Effector memory CD8-positive, alpha-beta T cell (primary cell): ENCODE measurements at regions not wholly inside any gene's neighbourhood (a gene's known extent, or its start where the extent isn't known, plus 50 kb on each side); places are given as distances from the start of the nearest gene placed in this dataset.

Source experiments
- ATAC-seq: fragments of 150-1000 bp; cut with Tn5 transposase; replicated peaks from 2 replicates; pipeline ENCODE4 v1.10.0; 2021; ENCODE audit warnings: mild to moderate bottlenecking, moderate library complexity
- DNase-seq, 3 experiments: peaks; one replicate each; pipeline ENCODE4 v3.0.0; 2021
- H3K27ac Mint-ChIP-seq, 2 donors: one replicate each; pipeline ENCODE4 v1.8.0; 2022; ENCODE audit warnings: mild to moderate bottlenecking in 2 of 2, mixed read lengths in 2 of 2, moderate library complexity in 2 of 2
- H3K27me3 Mint-ChIP-seq, 2 donors: one replicate each; pipeline ENCODE4 v1.8.0; 2022; ENCODE audit warnings: mixed read lengths in 2 of 2
- H3K36me3 Mint-ChIP-seq: one replicate; pipeline ENCODE4 v1.8.0; 2022; ENCODE audit warnings: mild to moderate bottlenecking, moderate library complexity, mixed read lengths; ENCODE audit not compliant: insufficient read depth
- H3K4me1 Mint-ChIP-seq, 2 donors: one replicate each; pipeline ENCODE4 v1.8.0; 2022; ENCODE audit warnings: low read depth in 2 of 2, mixed read lengths in 2 of 2
- H3K4me3 Mint-ChIP-seq, 2 donors: one replicate each; pipeline ENCODE4 v1.8.0; 2022; ENCODE audit warnings: mild to moderate bottlenecking in 2 of 2, mixed read lengths in 2 of 2, moderate library complexity in 2 of 2
- H3K9me3 Mint-ChIP-seq, 2 donors: one replicate each; pipeline ENCODE4 v1.8.0; 2022; ENCODE audit warnings: mixed read lengths in 2 of 2

DNA sequence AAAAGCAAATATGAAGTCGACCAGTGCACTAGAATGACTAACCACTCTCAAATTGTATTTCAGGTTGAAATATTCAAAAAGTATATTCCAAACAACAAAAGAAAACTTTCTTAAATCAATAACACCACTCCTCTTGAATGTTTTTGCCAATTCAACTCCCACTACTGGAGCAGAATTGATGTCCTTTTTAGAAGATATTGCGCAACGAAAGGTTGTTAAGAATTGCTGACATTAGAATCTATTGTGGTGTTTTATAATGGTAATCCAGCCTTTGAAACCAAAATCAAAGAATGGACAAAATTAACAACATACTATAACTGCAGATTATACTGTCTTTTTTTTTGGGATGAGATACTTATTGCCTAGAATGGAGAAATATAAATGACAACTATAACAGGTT lies 331.3 kb downstream of the GRXCR1 start:
- H3K4me3 Mint-ChIP-seq = no peak overlapping the region

DNA sequence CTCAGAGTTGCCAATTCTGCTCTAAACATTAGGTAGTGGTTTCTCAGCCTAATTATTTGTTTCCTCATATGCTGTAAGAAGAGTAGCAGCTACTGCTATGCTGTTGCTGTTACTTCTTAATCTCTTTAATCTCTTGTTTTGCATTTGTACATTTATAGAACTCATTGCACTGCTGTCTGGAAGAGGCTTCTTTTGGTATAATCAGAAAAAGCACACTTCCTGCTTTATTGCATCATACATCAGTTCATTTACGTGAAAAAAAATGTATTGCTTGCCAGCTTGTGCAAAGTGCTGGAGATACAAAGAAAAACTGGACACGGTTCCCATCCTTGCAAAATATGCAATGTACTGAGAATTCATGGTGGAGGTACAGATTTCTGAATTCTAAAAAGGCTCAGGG lies 332.0 kb downstream of the GRXCR1 start:
- Mint-ChIP-seq H3K27me3 (no peaks in the 10 kb centered on the region), H3K9me3 (peaks cover 7 to 21% of the 10 kb centered on the region in 2 donors), H3K36me3 (no peaks in the 10 kb centered on the region), H3K4me3 (no peak overlapping the region), H3K4me1 (no peaks in the 10 kb centered on the region), H3K27ac (no peak overlapping the region)
- ATAC-seq (no peak), DNase-seq (no peak)

More for the DNA sequence above, 331.3 kb downstream of the GRXCR1 start:
- Mint-ChIP-seq H3K27me3 (no peaks in the 10 kb centered on the region), H3K27ac (no peak overlapping the region), H3K9me3 (peaks cover 7 to 21% of the 10 kb centered on the region in 2 donors), H3K4me1 (no peaks in the 10 kb centered on the region), H3K36me3 (no peaks in the 10 kb centered on the region)
- ATAC-seq = no peak
- DNase-seq = no peak

DNA sequence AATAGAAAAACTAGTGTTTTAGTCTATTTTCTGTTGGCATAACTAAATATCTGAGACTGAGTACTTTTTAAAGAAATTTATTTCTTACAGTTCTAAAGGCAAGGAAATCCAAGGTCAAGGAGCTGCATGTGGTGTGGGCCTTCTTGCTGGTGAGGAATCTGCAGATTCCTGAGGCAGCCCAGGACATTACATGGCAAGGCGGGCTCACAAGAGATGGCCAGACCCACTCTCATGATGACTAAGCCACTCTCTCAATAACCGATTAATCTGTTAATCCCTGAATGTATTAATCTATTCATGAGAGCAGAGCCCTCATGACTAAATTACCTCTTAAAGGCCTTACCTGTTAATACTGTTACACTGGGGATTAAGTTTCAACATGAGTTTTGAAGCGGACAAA lies 340.8 kb downstream of the GRXCR1 start:
- Mint-ChIP-seq H3K27me3 (no peaks in the 10 kb centered on the region), H3K4me3 (no peak overlapping the region), H3K27ac (no peak overlapping the region), H3K4me1 (no peaks in the 10 kb centered on the region), H3K9me3 (peaks cover 0 to 1% of the 10 kb centered on the region in 2 donors), H3K36me3 (no peaks in the 10 kb centered on the region)
- no peak for ATAC-seq
- DNase-seq = no peak

DNA sequence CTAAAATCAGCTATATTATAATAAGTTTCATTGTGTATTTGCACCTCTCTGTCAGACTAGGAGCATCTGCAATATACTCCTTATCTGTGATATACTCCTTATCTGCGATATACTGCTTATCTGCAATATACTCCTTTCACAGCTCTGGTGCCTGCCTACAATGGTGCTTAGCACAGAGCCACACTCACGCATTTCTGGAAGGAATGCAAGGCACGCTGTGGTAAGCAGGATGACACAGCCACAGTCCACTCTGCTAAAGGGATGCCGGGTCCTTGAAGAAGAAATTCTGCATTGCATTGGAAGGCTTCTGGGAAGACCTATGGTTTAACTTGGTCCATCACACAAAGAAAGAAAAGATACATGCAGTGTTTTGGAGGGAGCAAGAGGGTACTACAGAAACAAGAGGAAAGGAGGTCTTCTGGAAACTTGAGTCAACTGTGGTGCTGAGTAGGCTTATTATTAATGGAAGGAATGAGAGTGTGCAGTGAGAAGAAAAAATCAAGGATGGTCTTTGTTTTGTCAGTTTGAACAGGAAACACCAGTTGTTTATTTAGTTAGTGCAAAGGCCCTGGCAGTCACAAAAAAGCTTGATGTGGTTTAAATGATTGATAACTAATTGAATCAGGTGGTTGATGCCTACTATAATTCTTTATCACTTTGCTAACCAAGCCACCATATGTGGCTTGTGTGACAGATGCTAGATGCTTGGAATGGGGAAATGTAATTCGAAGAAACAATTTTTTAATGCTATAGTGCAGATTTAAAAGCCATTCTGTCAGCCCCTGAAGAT lies 342.3 kb downstream of the GRXCR1 start:
- no peaks in the 10 kb centered on the region for H3K27me3 Mint-ChIP-seq

DNA sequence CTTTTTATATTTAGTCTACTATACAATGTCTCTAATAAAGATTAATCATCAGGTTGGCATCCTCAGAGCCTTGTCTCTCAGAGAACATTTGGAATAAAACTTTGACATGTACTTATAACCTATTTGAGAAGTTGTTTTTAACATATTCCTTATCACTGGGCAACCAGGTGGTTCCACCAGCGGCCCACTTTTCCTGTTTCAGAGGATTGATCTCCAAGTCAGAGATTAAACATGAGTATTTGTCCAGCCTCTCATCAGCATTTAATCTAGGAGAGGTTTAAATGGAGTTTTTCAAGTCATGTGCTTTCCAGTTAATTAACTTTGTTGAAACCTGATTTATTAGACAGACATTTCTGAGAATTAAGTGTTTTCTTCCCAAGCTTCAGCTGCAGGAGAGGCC lies 345.5 kb downstream of the GRXCR1 start:
- Mint-ChIP-seq H3K27me3 (no peaks in the 10 kb centered on the region), H3K4me1 (no peaks in the 10 kb centered on the region), H3K4me3 (no peak overlapping the region), H3K36me3 (no peaks in the 10 kb centered on the region), H3K9me3 (peaks cover 5 to 6% of the 10 kb centered on the region in 2 donors), H3K27ac (no peak overlapping the region)
- DNase-seq (no peak), ATAC-seq (no peak)

More for the DNA sequence above, 342.3 kb downstream of the GRXCR1 start:
- Mint-ChIP-seq H3K4me3 (no peak overlapping the region), H3K27ac (no peak overlapping the region), H3K9me3 (peaks cover 0 to 6% of the 10 kb centered on the region in 2 donors), H3K36me3 (no peaks in the 10 kb centered on the region), H3K4me1 (no peaks in the 10 kb centered on the region)
- DNase-seq (no peak), ATAC-seq (no peak)

DNA sequence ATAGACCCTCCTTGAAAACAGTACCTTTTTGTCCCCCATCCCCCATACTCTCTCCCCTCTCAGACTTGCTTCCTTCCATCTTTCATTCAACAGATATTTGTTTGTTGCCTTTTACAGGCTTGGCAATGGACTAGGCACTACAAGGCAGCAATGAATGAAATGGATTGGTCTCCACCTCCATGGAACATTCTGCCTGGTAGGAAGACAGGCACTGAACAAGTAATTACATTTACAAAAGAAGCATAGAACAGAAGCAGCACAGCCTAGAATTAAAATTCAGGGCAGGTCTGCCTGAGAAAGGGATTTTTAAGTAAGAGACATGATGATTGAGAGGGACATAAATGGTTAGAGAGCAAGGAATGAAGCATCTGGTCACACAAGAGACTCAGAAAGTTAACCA lies 346.1 kb downstream of the GRXCR1 start:
- Mint-ChIP-seq H3K4me3 (no peak overlapping the region), H3K27ac (no peak overlapping the region), H3K27me3 (no peaks in the 10 kb centered on the region), H3K36me3 (no peaks in the 10 kb centered on the region), H3K4me1 (no peaks in the 10 kb centered on the region), H3K9me3 (peaks cover 6 to 7% of the 10 kb centered on the region in 2 donors)
- ATAC-seq (no peak), DNase-seq (no peak)

DNA sequence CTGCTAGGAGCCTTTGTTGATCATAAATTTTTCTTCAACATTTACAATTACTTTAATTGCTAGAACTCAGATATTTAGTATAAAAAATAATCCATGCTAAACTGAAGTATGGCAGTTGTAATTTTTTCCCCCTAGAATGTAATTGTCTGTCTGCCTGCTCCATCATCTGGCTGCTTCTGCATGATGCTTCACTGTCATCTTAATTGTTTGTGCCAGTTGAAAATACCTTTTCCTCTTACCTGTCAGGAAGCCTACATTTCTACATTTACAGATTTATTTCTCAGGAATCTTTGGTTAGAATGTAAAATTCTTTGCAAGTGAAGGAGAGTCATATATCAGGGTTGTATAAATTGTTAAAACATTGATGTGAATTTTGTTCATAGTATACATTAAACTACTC lies 348.6 kb downstream of the GRXCR1 start:
- no peak overlapping the region for H3K4me3 Mint-ChIP-seq
- H3K4me1 Mint-ChIP-seq = no peaks in the 10 kb centered on the region
- H3K9me3 Mint-ChIP-seq = peaks cover 6 to 7% of the 10 kb centered on the region in 2 donors
- no peaks in the 10 kb centered on the region for H3K36me3 Mint-ChIP-seq
- no peak for ATAC-seq
- H3K27ac Mint-ChIP-seq = no peak overlapping the region
- no peak for DNase-seq
- H3K27me3 Mint-ChIP-seq = no peaks in the 10 kb centered on the region

DNA sequence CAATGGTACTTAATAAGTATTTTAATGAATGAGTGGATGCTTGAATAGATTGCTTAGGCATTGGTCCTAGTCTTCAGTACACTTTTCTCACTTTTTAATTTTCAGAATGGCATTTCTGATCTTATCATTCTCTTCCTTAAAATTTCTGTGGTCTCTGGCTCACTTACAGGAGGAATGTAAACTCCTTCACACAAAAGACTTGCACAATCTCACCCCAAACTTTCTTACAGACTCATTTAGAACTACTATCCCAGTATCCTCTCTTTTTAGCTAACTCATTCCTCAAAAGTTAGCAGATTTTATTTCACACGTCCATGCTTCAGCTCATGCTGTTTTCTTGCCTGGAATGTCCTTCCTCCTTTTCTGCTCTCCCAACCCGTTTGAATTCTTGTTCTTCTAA lies 350.1 kb downstream of the GRXCR1 start:
- no peak for ATAC-seq
- H3K27me3 Mint-ChIP-seq = no peaks in the 10 kb centered on the region
- no peaks in the 10 kb centered on the region for H3K36me3 Mint-ChIP-seq
- H3K4me3 Mint-ChIP-seq = no peak overlapping the region
- no peak overlapping the region for H3K27ac Mint-ChIP-seq
- H3K9me3 Mint-ChIP-seq = peaks cover 12 to 13% of the 10 kb centered on the region in 2 donors
- H3K4me1 Mint-ChIP-seq = no peaks in the 10 kb centered on the region
- no peak for DNase-seq

DNA sequence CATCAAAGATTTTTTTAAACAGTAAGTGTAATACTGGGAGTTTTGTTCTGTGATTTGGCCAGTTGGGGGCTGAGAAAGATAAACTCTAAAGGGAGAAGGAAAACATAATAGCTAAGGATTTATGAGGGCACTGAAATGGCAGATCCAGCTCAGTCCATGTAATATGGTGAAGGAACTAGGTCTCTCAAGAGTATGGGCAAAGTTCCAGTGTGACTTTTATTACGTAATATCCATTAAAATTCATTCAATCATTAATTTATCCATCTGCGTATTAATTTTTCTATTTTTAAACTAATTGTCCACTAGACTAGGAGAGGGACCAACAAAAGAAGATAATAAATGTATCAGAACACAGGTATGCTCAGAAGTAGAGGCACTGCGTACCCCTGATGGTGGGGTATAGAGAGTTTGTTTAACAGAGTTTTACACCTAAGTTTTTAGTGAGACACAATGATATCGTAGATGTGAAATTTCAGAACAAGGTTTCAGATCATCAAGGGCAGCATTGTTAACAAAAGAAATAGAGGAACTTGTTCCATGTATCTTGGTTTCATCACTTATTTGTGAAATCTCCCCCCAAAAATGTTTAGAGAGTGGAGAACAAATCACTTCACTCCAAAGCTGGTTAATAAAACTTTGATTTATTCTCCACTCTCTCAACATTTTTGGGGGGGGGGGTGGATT lies 351.1 kb downstream of the GRXCR1 start:
- H3K27ac Mint-ChIP-seq = no peak overlapping the region
- no peaks in the 10 kb centered on the region for H3K36me3 Mint-ChIP-seq

DNA sequence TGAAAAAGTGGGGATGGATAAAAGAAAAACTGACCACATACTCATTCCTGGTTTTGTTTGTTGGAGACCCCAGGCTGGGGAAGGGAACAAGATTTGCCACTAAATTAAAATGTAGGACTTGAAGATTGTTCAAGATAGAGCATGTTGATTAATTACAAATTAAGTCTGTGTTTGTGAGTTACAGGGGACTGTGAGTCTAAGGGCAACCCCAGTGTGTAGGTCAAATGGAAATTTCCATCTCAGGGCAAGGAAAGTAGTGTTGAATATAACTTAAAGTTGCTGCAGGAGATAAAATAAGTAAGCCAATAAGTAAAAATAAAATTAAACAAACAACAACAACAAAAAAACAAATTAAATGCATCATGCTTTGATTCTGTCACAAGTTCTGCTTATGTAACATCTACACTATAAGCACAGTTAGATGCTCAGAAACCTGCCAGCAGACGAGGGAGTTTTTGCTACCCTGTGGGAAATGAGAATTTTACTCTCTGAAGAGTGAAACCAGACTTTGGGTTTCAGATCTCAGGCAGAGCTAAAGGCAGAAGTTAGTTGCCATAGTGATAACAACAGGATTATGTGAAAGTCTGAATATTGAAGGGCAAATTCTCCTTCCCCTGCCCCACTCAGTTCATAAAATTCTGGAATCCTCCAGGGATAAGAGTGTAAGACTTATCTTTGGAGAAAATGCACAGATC lies 352.3 kb downstream of the GRXCR1 start:
- Mint-ChIP-seq H3K4me3 (no peak overlapping the region), H3K4me1 (no peaks in the 10 kb centered on the region), H3K9me3 (peaks cover 9 to 21% of the 10 kb centered on the region in 2 donors), H3K27ac (no peak overlapping the region), H3K27me3 (no peaks in the 10 kb centered on the region), H3K36me3 (no peaks in the 10 kb centered on the region)
- ATAC-seq (no peak), DNase-seq (no peak)

More for the DNA sequence above, 351.1 kb downstream of the GRXCR1 start:
- Mint-ChIP-seq H3K27me3 (no peaks in the 10 kb centered on the region), H3K4me3 (no peak overlapping the region), H3K9me3 (peaks cover 12 to 13% of the 10 kb centered on the region in 2 donors), H3K4me1 (no peaks in the 10 kb centered on the region)
- ATAC-seq (no peak), DNase-seq (no peak)

DNA sequence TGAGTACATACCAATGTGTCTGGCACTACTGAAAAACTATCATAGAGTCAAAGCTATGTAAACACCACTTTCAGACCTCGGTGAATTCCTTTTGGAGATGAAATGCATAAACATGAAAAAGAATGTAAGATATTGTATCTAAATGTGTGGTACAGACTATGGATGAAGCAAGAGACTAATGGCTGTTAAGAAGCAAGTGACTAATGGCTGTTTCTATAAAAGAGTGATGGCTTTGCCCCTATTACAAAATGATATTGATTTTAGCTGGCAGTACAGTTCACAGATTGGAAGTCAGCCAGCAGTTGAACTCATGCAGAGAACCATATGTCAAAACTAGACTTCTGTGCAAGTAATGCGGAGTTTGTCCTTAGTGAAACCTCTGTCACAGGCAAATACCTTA lies 359.3 kb downstream of the GRXCR1 start:
- DNase-seq (no peak), ATAC-seq (no peak)

DNA sequence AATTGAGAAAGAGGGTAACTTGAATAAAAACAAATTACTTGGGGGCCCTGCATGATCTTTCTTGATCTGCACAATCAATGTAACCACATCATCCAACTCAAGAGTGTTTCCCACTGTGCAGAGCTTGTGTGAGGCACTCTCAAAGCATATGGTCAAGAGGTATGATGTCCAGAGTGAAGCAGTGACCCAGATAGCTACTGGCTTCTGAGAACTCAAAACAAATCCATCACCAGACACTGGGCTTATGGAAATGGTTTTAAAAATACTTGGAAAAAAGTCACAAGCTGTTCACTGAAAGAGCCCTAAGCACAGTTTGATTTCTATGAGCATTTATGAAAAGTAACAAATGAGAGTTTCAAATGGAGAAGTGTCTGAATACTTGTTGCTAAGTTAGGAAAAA lies 361.0 kb downstream of the GRXCR1 start:
- no peak overlapping the region for H3K4me3 Mint-ChIP-seq
- no peak overlapping the region for H3K27ac Mint-ChIP-seq
- DNase-seq = no peak
- peaks cover 5 to 26% of the 10 kb centered on the region in 2 donors for H3K9me3 Mint-ChIP-seq
- no peak for ATAC-seq
- no peaks in the 10 kb centered on the region for H3K4me1 Mint-ChIP-seq
- H3K27me3 Mint-ChIP-seq = no peaks in the 10 kb centered on the region
- no peaks in the 10 kb centered on the region for H3K36me3 Mint-ChIP-seq

More for the DNA sequence above, 359.3 kb downstream of the GRXCR1 start:
- Mint-ChIP-seq H3K27me3 (no peaks in the 10 kb centered on the region), H3K9me3 (peaks cover 8 to 26% of the 10 kb centered on the region in 2 donors), H3K4me1 (no peaks in the 10 kb centered on the region), H3K27ac (no peak overlapping the region), H3K36me3 (no peaks in the 10 kb centered on the region), H3K4me3 (no peak overlapping the region)

DNA sequence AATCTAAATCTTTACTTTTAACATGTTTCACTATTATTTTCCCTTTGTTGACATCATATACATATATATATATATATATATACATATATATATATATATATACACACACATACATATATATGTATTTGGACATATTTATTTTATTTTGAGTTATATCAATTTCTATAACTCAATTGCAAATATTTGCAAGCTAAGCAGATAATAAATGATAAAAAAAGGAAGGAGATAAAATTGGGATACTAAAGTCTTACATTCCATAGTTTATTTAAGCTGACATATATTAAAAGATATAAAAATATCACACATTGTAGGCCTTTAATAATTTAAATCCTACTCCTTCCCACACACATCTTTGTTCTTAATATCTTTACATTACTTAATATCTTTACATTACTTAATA lies 372.2 kb downstream of the GRXCR1 start:
- no peak for DNase-seq
- Mint-ChIP-seq H3K4me1 (no peaks in the 10 kb centered on the region), H3K36me3 (no peaks in the 10 kb centered on the region), H3K27ac (no peak overlapping the region), H3K9me3 (peaks cover 8% of the 10 kb centered on the region in 2 donors), H3K4me3 (no peak overlapping the region), H3K27me3 (no peaks in the 10 kb centered on the region)
- no peak for ATAC-seq
